Mesodermal cell (in vitro differentiated cells): ENCODE measurements at regions not wholly inside any gene's neighbourhood (a gene's known extent, or its start where the extent isn't known, plus 50 kb on each side); places are given as distances from the start of the nearest gene placed in this dataset.

ENCODE experiments used
- H3K27ac ChIP-seq: 2 replicates; pipeline ENCODE4 v1.7.0; 2013; ENCODE audit warnings: mild to moderate bottlenecking, low read depth, low read length, moderate library complexity; ENCODE audit not compliant: severe bottlenecking
- H3K36me3 ChIP-seq: 2 replicates; pipeline ENCODE4 v1.7.1; 2013; ENCODE audit warnings: mild to moderate bottlenecking, low read length, moderate library complexity; ENCODE audit not compliant: control insufficient read depth, insufficient read depth
- H3K4me1 ChIP-seq: one replicate; pipeline ENCODE4 v1.7.1; 2013; ENCODE audit warnings: mild to moderate bottlenecking, low read length; ENCODE audit not compliant: insufficient read depth, control insufficient read depth, poor library complexity, severe bottlenecking
- H3K4me3 ChIP-seq: 2 replicates; pipeline ENCODE4 v1.7.0; 2013; ENCODE audit warnings: low read length, control low read depth, mild to moderate bottlenecking; ENCODE audit not compliant: insufficient read depth, poor library complexity, severe bottlenecking; ENCODE audit errors: extremely low read depth
- H3K9me3 ChIP-seq: 2 replicates; pipeline ENCODE4 v1.7.1; 2013; ENCODE audit warnings: mild to moderate bottlenecking, low read length, moderate library complexity; ENCODE audit not compliant: control insufficient read depth
- WGBS, 2 experiments: methylation state at CpG; one replicate each; pipeline ENCODE4 v1.1.5; 2013; ENCODE audit warnings: missing lambda C conversion rate in 2 of 2; ENCODE audit not compliant: insufficient coverage in 2 of 2; 5-methylcytosine and 5-hydroxymethylcytosine counted together

DNA sequence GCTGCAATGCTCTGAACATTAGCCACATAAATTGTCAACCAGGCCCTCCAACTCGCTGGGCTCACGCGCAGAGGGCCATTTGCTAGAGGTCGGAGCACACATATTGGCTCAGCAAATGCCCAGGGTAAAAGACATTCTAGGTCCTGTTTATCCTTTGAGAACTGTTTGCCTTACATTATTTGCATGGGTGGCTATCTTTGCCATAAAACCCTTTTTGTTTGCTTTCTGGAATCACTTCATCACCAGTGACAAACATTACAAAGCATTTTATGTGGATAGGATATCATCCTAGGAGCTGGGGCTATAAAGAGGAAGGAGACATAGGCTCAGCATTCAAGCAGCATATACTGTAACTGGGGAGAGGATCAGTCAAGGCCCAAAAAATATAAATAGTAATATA lies 149.2 kb upstream of the RAI2 start:
- Histone ChIP-seq H3K36me3 (no peaks in the 10 kb centered on the region), H3K4me3 (no peak overlapping the region), H3K9me3 (no peaks in the 10 kb centered on the region), H3K4me1 (no peaks in the 10 kb centered on the region), H3K27ac (no peak overlapping the region)
- WGBS, 2 experiments, result no CpG with 5 or more reads among the region's 4 CpGs

DNA sequence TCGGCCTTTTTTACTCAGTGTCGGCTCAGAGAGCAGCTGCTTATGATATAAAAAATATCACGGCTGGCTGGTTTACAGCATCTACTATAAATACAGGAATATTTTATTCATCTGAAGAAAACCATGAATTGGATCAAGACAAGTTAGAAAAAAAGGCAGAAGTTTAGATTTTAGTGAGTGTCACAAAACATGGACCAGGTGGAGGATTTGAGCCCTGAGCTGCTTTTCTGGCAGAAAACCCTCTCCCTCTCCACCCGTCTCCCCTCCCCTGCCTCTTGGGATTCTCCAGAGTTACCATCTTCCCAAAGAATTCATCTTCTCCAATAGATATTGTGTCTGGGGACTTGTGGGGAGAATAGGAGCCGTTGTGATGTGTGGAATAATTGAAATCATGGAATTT lies 142.8 kb upstream of the RAI2 start:
- no peaks in the 10 kb centered on the region for H3K36me3 ChIP-seq
- no peak overlapping the region for H3K27ac ChIP-seq
- no peaks in the 10 kb centered on the region for H3K9me3 ChIP-seq
- H3K4me1 ChIP-seq, result peaks cover 3% of the 10 kb centered on the region
- WGBS, 2 experiments, result no CpG with 5 or more reads among the region's 5 CpGs
- H3K4me3 ChIP-seq, result no peak overlapping the region

DNA sequence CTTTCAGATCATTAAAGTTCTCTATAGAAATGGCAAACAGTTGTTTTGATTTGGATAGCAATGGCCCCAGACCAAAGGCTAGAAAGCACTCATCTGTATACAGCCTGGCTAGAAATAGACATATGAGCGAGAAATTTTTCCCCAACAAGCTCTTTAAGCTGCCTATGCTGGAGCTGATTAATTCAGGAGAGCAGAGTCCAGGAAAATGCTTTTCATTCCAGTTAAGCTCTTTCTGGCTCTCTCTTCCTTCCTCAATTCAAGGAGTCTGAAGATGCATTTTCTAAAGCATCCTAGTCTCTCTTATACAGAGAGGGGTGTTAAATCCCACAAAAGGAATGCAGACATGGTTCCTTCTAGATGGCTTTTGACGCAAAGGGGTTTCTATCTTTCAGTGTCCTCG lies 141.7 kb upstream of the RAI2 start:
- no CpG with 5 or more reads among the region's 3 CpGs for WGBS, 2 experiments
- H3K36me3 ChIP-seq, result no peaks in the 10 kb centered on the region
- H3K4me1 ChIP-seq, result peaks cover 3% of the 10 kb centered on the region
- no peak overlapping the region for H3K27ac ChIP-seq
- H3K4me3 ChIP-seq, result no peak overlapping the region
- H3K9me3 ChIP-seq, result no peaks in the 10 kb centered on the region

DNA sequence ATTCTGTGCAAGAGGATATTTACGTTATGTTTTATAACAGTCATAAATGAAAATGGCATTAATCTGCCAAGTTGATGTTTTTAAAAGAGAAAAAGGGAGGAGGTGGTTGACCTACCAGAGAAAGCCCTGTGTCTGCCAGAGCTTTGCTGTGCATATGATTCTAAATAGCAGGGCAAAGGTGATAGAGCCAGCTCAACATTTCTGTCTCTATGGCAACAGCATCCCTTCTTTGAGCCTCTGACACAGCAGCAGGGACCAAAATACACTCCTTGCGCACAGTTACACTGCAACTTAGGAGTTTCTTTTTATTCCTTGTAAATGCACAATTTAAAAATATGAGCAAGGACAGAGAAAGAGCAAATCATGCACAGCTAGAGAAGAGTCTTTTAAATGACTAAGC lies 133.3 kb upstream of the RAI2 start:
- 100% methylated on average over 1 of the region's 2 CpGs; no CpG with 5 or more reads in 1 of the 2 experiments for WGBS, 2 experiments
- H3K27ac ChIP-seq, result no peak overlapping the region
- no peak overlapping the region for H3K4me3 ChIP-seq

DNA sequence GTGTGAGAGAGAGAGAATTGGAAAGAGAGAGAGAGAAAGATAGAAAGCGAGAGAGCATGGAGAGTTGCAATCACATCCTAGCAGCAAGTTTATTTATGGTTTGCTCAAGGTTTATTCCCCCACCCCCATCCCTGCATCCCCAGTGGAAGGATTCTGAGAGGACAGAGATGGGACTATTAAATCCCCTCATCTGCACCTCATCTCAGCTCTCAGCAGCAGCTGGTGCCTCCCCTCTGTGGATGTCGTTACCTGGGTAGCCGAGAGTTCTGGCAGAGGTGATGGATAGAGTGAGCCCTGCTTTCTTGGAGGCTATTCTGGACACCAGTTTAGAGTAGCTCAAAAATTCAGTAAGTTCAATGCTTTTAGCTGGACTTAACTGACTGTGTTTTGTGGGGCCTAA lies 132.0 kb upstream of the RAI2 start:
- Histone ChIP-seq H3K36me3 (no peaks in the 10 kb centered on the region), H3K4me1 (no peaks in the 10 kb centered on the region), H3K27ac (no peak overlapping the region), H3K4me3 (no peak overlapping the region), H3K9me3 (no peaks in the 10 kb centered on the region)
- WGBS, 2 experiments, result 71% methylated on average over 1 of the region's 3 CpGs; no CpG with 5 or more reads in 1 of the 2 experiments

More for the DNA sequence above, 133.3 kb upstream of the RAI2 start:
- no peaks in the 10 kb centered on the region for H3K4me1 ChIP-seq
- no peaks in the 10 kb centered on the region for H3K9me3 ChIP-seq
- no peaks in the 10 kb centered on the region for H3K36me3 ChIP-seq

DNA sequence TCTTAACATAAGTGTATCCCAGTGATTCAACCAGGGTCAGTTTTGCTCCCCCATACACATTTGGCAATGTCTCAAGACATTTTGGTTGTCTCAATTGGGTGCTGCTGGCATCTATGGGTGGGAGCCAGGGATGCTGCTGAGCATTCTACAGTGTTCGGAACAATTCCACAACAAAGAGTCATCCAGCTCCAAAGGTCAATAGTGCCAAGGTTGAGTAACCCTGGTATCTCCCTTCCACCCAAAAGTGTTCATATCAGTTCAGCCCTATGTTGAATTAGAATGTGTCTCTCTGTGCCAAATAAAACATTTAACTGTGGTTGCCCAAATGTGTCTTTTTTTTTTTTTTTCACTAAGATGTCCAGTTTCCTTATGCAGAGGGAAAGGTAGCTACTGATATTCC lies 129.4 kb upstream of the RAI2 start:
- Histone ChIP-seq H3K9me3 (no peaks in the 10 kb centered on the region), H3K27ac (no peak overlapping the region), H3K4me1 (peaks cover 4% of the 10 kb centered on the region), H3K4me3 (no peak overlapping the region), H3K36me3 (no peaks in the 10 kb centered on the region)
- no CpG with 5 or more reads among the region's 1 CpG for WGBS, 2 experiments

DNA sequence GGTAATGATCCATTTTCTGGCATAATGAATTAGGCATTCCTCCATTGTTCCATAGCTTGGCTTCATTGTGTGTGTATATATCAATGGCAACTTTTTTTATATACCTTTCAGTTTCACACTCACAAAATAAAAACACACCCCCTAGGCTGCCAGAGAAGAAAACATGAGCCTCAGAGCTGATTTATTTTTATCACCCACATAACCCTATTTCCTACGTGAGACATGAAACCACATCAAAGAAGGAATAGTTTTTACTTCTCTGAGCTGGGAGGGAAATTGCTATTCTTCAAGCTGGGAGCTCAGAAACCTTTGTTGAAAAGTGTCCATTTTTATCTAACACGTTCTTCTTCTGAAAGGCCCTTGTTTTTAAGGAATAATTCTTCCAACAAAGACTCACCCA lies 126.7 kb upstream of the RAI2 start:
- WGBS, 2 experiments, result no CpG with 5 or more reads among the region's 2 CpGs
- H3K9me3 ChIP-seq, result no peaks in the 10 kb centered on the region

DNA sequence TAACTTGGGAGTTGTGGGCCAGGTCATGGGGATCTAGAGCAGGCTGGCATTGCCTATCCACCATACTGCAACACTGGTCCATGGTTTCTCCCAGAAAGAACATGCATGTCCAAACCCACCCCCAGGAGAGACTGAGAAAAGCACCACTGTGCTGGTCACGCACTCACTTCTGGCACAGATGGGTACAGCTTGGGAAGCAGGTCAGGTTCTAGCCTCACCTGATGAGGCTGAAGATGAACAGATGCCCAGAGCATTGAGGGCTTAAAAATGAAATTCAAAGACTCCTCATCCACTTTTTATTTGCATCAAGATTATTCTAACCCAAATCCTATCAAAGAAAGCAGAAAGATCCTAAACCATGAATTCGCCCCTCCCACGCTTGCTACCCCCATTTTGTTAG lies 125.9 kb upstream of the RAI2 start:
- Histone ChIP-seq H3K4me1 (peaks cover 4% of the 10 kb centered on the region), H3K27ac (no peak overlapping the region), H3K4me3 (no peak overlapping the region), H3K36me3 (no peaks in the 10 kb centered on the region), H3K9me3 (no peaks in the 10 kb centered on the region)
- WGBS, 2 experiments, result no CpG with 5 or more reads among the region's 3 CpGs

More for the DNA sequence above, 126.7 kb upstream of the RAI2 start:
- Histone ChIP-seq H3K27ac (no peak overlapping the region), H3K36me3 (no peaks in the 10 kb centered on the region), H3K4me3 (no peak overlapping the region), H3K4me1 (peaks cover 4% of the 10 kb centered on the region)

DNA sequence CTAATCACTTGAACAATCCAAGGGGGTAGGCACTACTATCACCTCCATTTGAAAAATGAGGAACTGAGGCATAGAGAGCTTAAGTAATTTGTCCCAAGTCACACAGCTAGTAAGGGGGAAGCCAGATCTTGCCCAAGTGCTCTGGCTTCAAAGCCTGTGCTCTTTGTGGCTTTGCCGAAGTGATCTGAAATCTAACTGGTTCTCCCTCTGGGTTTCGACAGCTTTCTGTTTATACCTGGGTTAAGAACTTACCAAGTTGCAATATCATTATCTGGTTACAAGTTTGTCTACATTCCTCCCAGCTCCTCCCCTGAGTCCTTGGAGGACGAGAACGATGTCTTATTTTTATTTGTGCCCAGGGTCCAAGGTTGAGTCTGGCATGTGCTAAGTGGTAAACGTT lies 125.3 kb upstream of the RAI2 start:
- Histone ChIP-seq H3K4me1 (peaks cover 4% of the 10 kb centered on the region), H3K4me3 (no peak overlapping the region), H3K27ac (no peak overlapping the region), H3K9me3 (no peaks in the 10 kb centered on the region), H3K36me3 (no peaks in the 10 kb centered on the region)
- 86% methylated on average over 1 of the region's 5 CpGs; no CpG with 5 or more reads in 1 of the 2 experiments for WGBS, 2 experiments

DNA sequence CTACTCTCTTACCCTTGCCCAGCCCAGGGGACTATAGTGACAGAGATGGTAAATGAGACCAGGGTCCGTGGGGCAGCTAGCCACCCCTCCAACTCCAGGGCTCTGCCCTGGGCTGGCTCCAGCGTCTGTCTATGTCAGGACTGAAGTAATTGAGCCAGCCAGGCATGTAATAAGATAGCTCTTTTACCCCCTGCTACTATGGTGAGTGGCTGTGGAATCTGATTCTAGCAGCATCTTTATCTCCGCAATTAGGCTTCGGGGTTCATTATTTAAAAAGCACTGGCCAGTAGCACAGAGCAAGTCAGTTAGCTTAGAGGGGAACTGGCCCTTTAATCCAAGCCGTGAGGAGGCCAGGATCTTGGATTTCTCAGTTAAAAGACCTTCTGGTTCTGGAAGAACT lies 123.3 kb upstream of the RAI2 start:
- Histone ChIP-seq H3K4me3 (no peak overlapping the region), H3K9me3 (no peaks in the 10 kb centered on the region), H3K4me1 (peaks cover 4% of the 10 kb centered on the region), H3K36me3 (no peaks in the 10 kb centered on the region), H3K27ac (no peak overlapping the region)
- 100% methylated on average over 1 of the region's 5 CpGs; no CpG with 5 or more reads in 1 of the 2 experiments for WGBS, 2 experiments

DNA sequence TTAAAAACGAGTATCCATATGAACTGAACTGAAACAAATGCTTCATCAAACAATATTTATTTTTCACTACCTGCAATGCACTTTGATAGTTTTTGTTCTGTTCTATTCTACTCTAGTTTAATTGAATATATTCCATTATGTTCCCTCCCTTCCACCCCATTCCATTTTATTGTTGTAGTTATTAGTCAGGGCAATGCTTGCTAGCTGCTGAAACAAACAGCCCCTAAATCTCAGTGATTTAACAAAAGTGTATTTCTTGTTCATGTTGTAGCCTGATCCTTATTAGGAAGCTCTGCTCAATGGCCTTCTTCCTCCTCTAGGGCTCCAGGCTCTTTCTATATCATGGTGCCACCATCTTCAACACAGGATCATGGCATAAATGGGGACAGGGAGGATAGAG lies 122.3 kb upstream of the RAI2 start:
- no peak overlapping the region for H3K4me3 ChIP-seq
- no peak overlapping the region for H3K27ac ChIP-seq
- no peaks in the 10 kb centered on the region for H3K9me3 ChIP-seq
- no peaks in the 10 kb centered on the region for H3K36me3 ChIP-seq
- no CpG with 5 or more reads among the region's 1 CpG for WGBS, 2 experiments
- H3K4me1 ChIP-seq, result peaks cover 4% of the 10 kb centered on the region
